ENCODE measurements at regions not wholly inside any gene's neighbourhood (a gene's known extent, or its start where the extent isn't known, plus 50 kb on each side); places are given as distances from the start of the nearest gene placed in this dataset.

DNA sequence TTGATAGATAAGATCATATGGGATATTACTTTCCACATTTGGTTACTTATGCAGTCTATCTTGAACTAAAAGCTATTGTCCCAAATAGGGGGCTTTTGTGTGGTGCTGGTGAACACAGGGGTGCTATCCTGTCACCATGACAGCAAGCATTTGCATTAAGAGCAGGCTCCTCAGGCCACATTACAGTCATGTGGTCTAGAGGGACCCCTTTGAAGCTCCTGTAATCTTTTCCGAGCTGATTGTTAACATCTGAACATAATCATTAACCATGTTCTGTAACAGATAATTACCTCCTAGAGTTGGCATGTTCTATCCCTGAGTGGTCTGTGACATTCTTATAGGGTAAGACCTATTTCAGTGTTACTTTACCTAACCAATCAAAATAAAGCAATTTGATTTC, 178.8 kb downstream of the KTN1 start:
- POLR2A ChIA-PET: no interaction called here
- no peak overlapping the region for H3K4me3 Mint-ChIP-seq
- no peak overlapping the region for H3K27ac ChIP-seq (ENCODE audit: low read depth, low read length)
- H3K36me3 ChIP-seq (ENCODE audit: insufficient read depth, low read length): no peaks in the 10 kb centered on the region
- H3K9me3 Mint-ChIP-seq: no peaks in the 10 kb centered on the region
- H3K4me3 ChIP-seq (ENCODE audit: low read length): no peak overlapping the region
- H3K9me3 ChIP-seq (ENCODE audit: low read length): no peaks in the 10 kb centered on the region
- CTCF ChIA-PET: no interaction called here
- H3K4me1 Mint-ChIP-seq: peaks cover 0 to 11% (median 3%) of the 10 kb centered on the region in 3 donors
- H3K4me1 ChIP-seq (ENCODE audit: insufficient read depth, low read length): no peaks in the 10 kb centered on the region
- no peaks in the 10 kb centered on the region for H3K36me3 Mint-ChIP-seq
- H3K27me3 Mint-ChIP-seq: peaks cover 6 to 16% of the 10 kb centered on the region in 2 donors
- no peak for DNase-seq
- H3K27me3 ChIP-seq (ENCODE audit: insufficient read depth, low read length, poor library complexity, severe bottlenecking): no peaks in the 10 kb centered on the region
- H3K27ac Mint-ChIP-seq: no peak overlapping the region

DNA sequence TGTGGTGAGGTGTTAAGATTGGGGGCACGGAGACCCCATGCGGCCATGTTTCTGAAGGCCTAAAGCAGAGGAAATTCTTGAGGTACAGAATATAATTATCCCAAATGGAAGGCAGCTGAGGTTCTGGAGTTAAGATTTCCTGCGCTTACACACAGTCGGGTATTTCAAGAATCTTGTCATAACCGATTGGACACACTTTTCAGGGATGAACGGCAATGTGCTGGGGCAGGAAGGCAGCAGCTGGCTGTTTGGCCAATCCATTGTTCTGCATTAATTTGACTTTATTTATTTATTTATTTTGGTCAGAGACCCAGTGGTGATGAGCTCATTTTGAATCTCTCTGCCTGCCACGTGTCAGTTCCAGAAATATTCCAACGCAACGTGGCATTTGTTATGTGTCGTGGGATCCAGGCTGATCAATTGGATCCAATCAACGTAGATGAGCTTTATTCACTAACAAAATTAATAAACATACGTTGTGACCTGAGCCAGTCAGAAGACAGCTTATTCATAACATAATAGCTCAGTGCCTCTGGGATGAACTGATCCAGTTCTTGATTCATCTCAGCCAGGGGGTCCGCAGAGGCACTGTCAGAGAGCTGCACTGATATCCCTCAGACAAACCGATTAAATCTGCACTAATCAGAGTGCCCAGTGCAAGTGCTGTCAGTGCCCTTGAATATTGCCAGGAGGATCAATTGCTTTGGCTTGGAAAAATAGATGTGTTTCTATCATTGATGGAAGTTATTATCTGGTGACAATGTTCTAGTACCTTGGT, 181.0 kb downstream of the KTN1 start:
- Histone ChIP-seq H3K4me3 (ENCODE audit: low read length) (no peak overlapping the region), H3K27me3 (ENCODE audit: insufficient read depth, low read length, poor library complexity, severe bottlenecking) (no peaks in the 10 kb centered on the region), H3K4me1 (ENCODE audit: insufficient read depth, low read length) (no peaks in the 10 kb centered on the region), H3K36me3 (ENCODE audit: insufficient read depth, low read length) (no peaks in the 10 kb centered on the region), H3K9me3 (ENCODE audit: low read length) (no peaks in the 10 kb centered on the region), H3K27ac (ENCODE audit: low read depth, low read length) (no peak overlapping the region)
- ChIA-PET POLR2A (no interaction called here), CTCF (interaction anchor here (1.2 kb wide), 1 partner anchor 10 kb away, joined by 3 read pairs; no protein-coding TSS in a partner anchor)
- Mint-ChIP-seq H3K9me3 (no peaks in the 10 kb centered on the region), H3K36me3 (no peaks in the 10 kb centered on the region), H3K27ac (no peak overlapping the region), H3K4me3 (no peak overlapping the region), H3K4me1 (peaks cover 0 to 11% (median 3%) of the 10 kb centered on the region in 3 donors), H3K27me3 (peaks cover 8 to 19% of the 10 kb centered on the region in 2 donors)
- DNase-seq: no peak

DNA sequence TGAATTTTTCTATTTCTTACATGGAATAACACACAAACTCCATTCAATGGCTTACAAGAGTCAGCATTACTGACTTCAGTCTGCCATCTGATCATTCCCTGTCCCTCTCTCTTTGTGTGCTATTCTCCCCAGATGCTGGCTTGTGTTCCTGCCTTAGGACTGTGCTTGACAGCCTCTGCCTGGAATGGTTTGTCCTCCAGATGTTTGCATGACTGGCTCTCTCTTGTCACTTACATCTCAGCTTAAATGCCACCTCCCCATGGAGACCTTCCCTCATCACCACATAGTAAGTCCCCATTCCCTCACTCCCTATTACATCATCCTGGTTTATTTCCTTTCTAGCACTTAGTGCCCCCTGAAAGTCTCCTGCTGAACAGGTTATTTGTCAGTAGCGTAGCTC, 181.6 kb downstream of the KTN1 start:
- CTCF ChIA-PET: no interaction called here
- DNase-seq: no peak
- Histone ChIP-seq H3K27me3 (ENCODE audit: insufficient read depth, low read length, poor library complexity, severe bottlenecking) (no peaks in the 10 kb centered on the region), H3K9me3 (ENCODE audit: low read length) (no peaks in the 10 kb centered on the region), H3K27ac (ENCODE audit: low read depth, low read length) (no peak overlapping the region), H3K4me1 (ENCODE audit: insufficient read depth, low read length) (no peaks in the 10 kb centered on the region), H3K4me3 (ENCODE audit: low read length) (no peak overlapping the region), H3K36me3 (ENCODE audit: insufficient read depth, low read length) (no peaks in the 10 kb centered on the region)
- POLR2A ChIA-PET: no interaction called here
- peaks cover 0 to 7% (median 3%) of the 10 kb centered on the region in 3 donors for H3K4me1 Mint-ChIP-seq
- peaks cover 0 to 1% (median 0%) of the 10 kb centered on the region in 5 donors for H3K9me3 Mint-ChIP-seq
- peaks cover 8 to 19% of the 10 kb centered on the region in 2 donors for H3K27me3 Mint-ChIP-seq
- no peak overlapping the region for H3K4me3 Mint-ChIP-seq
- no peaks in the 10 kb centered on the region for H3K36me3 Mint-ChIP-seq
- H3K27ac Mint-ChIP-seq: peak overlapping the region in 1 of 8 donors; percentile 8

DNA sequence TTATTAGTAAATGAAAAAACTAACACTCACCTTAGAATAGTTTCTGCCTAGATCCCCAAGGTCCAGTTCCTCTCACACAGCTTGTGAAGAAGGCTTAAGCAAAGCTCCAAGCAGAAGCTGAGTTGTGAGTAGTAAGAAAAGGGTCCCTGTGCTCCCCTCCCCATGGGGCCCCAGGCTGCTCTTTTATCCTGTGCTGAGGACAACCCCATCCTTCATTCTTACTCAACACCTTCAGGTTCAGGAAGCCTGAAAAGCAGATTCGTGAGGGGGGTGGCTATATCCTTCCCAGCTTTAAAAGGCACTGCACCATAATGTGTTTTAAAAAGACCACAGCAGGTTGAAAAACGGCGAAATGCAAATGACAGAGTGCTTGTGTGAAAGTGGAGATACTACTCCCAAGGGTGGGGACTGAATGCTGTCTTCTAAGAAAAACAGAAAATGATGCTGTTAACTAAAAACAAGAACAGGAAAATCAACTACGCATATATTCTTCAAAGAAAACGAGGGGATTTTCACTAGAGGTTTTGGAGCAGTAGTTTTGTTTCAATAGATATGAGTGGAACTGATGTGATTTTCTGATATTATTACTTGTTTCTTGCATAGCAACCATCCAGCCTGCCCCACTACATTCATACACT, 182.7 kb downstream of the KTN1 start:
- no peaks in the 10 kb centered on the region for H3K36me3 ChIP-seq (ENCODE audit: insufficient read depth, low read length)
- H3K27me3 Mint-ChIP-seq: peaks cover 8 to 19% of the 10 kb centered on the region in 2 donors
- no peak for DNase-seq
- H3K27ac Mint-ChIP-seq: peak overlapping the region in 1 of 8 donors; percentile 12
- H3K9me3 Mint-ChIP-seq: peaks cover 0 to 1% (median 0%) of the 10 kb centered on the region in 5 donors
- ChIA-PET POLR2A (no interaction called here), CTCF (no interaction called here)
- H3K4me3 ChIP-seq (ENCODE audit: low read length): no peak overlapping the region
- H3K27me3 ChIP-seq (ENCODE audit: insufficient read depth, low read length, poor library complexity, severe bottlenecking): no peaks in the 10 kb centered on the region
- no peak overlapping the region for H3K27ac ChIP-seq (ENCODE audit: low read depth, low read length)
- peak overlapping the region in 1 of 7 donors; percentile 26 for H3K4me3 Mint-ChIP-seq
- no peaks in the 10 kb centered on the region for H3K4me1 ChIP-seq (ENCODE audit: insufficient read depth, low read length)
- H3K36me3 Mint-ChIP-seq: peaks cover 0 to under 1% (median 0%) of the 10 kb centered on the region in 3 donors
- H3K9me3 ChIP-seq (ENCODE audit: low read length): no peaks in the 10 kb centered on the region
- H3K4me1 Mint-ChIP-seq: peaks cover 0 to 7% (median 3%) of the 10 kb centered on the region in 3 donors

DNA sequence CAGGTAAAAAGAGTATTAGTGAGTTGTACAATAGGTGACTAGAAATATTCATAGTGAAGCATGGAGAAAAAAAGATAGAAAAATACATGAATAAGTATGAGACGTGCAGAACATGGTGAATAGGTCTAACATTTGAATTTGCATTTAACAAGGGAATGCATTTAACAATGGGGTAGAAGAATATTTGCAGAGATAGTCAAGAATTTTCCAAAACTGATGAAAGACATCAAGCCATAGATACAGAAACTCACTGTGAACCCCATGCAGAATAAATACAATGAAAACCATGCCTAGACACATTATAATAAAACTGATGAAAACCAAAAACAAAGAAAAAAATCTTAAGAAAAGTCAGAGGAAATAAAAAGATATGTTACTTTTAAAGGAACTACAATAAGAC, 184.8 kb downstream of the KTN1 start:
- CTCF ChIA-PET: no interaction called here
- POLR2A ChIA-PET: no interaction called here
- no peaks in the 10 kb centered on the region for H3K4me1 ChIP-seq (ENCODE audit: insufficient read depth, low read length)
- Mint-ChIP-seq H3K36me3 (peaks cover 0 to 12% (median 0%) of the 10 kb centered on the region in 3 donors), H3K4me1 (peaks cover 0 to 7% (median 3%) of the 10 kb centered on the region in 3 donors), H3K27ac (peak overlapping the region in 1 of 8 donors; percentile 65), H3K9me3 (peaks cover 0 to 6% (median 0%) of the 10 kb centered on the region in 5 donors), H3K4me3 (no peak overlapping the region), H3K27me3 (peaks cover 9 to 26% of the 10 kb centered on the region in 2 donors)
- H3K9me3 ChIP-seq (ENCODE audit: low read length): no peaks in the 10 kb centered on the region
- no peak overlapping the region for H3K27ac ChIP-seq (ENCODE audit: low read depth, low read length)
- no peak for DNase-seq
- no peaks in the 10 kb centered on the region for H3K27me3 ChIP-seq (ENCODE audit: insufficient read depth, low read length, poor library complexity, severe bottlenecking)
- H3K36me3 ChIP-seq (ENCODE audit: insufficient read depth, low read length): no peaks in the 10 kb centered on the region
- no peak overlapping the region for H3K4me3 ChIP-seq (ENCODE audit: low read length)

DNA sequence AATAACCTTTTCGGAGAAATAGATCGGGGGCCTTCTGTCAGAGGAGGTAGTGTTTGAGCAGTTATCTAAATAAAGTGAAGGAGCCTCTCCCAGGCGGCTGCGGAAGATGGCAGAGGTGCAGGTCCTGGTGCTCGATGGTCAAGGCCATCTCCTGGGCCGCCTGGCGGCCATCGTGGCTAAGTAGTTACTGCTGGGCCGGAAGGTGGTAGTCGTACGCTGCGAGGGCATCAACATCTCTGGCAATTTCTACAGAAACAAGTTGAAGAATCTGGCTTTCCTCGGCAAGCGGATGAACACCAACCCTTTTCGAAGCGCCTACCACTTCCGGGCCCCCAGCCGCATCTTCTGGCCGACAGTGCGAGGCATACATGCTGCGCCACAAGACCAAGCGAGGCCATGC, 186.1 kb downstream of the KTN1 start:
- no peak overlapping the region for H3K27ac ChIP-seq (ENCODE audit: low read depth, low read length)
- no peak for DNase-seq
- peaks cover 0 to 7% (median 3%) of the 10 kb centered on the region in 3 donors for H3K4me1 Mint-ChIP-seq
- H3K4me3 Mint-ChIP-seq: no peak overlapping the region
- CTCF ChIA-PET: no interaction called here
- no peaks in the 10 kb centered on the region for H3K36me3 ChIP-seq (ENCODE audit: insufficient read depth, low read length)
- peaks cover 0 to 6% (median 0%) of the 10 kb centered on the region in 5 donors for H3K9me3 Mint-ChIP-seq
- no peaks in the 10 kb centered on the region for H3K4me1 ChIP-seq (ENCODE audit: insufficient read depth, low read length)
- POLR2A ChIA-PET: no interaction called here
- H3K36me3 Mint-ChIP-seq: peaks cover 0 to 12% (median 0%) of the 10 kb centered on the region in 3 donors
- no peak overlapping the region for H3K27ac Mint-ChIP-seq
- no peak overlapping the region for H3K4me3 ChIP-seq (ENCODE audit: low read length)
- no peaks in the 10 kb centered on the region for H3K27me3 ChIP-seq (ENCODE audit: insufficient read depth, low read length, poor library complexity, severe bottlenecking)
- no peaks in the 10 kb centered on the region for H3K9me3 ChIP-seq (ENCODE audit: low read length)
- peaks cover 9 to 26% of the 10 kb centered on the region in 2 donors for H3K27me3 Mint-ChIP-seq

DNA sequence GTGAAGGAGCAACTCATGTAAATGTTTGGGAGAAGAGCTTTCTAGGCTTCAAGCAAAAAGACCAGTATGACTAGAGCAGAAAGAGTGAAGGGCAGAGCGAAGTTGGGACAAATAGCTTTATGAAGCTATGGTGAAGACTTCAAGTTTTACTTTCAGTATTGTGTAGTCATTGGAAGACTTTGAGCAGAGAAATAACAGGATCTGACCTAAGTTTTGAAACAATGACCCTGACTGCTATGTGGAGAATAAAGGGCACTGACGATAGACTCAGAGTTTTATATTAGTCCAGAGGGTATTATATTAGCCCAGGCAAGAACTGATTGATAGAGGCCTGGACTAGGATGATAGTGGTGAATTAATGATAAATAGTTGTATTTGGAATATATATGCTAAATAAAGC, 187.3 kb downstream of the KTN1 start:
- ChIA-PET POLR2A (no interaction called here), CTCF (no interaction called here)
- Mint-ChIP-seq H3K4me1 (peaks cover 0 to 7% (median 3%) of the 10 kb centered on the region in 3 donors), H3K36me3 (peaks cover 0 to 12% (median 0%) of the 10 kb centered on the region in 3 donors), H3K27me3 (peaks cover 8 to 16% of the 10 kb centered on the region in 2 donors), H3K4me3 (no peak overlapping the region), H3K27ac (no peak overlapping the region), H3K9me3 (peaks cover 0 to 6% (median 0%) of the 10 kb centered on the region in 5 donors)
- no peak for DNase-seq
- Histone ChIP-seq H3K36me3 (ENCODE audit: insufficient read depth, low read length) (no peaks in the 10 kb centered on the region), H3K27me3 (ENCODE audit: insufficient read depth, low read length, poor library complexity, severe bottlenecking) (no peaks in the 10 kb centered on the region), H3K9me3 (ENCODE audit: low read length) (no peaks in the 10 kb centered on the region), H3K4me1 (ENCODE audit: insufficient read depth, low read length) (no peaks in the 10 kb centered on the region), H3K4me3 (ENCODE audit: low read length) (no peak overlapping the region), H3K27ac (ENCODE audit: low read depth, low read length) (no peak overlapping the region)

DNA sequence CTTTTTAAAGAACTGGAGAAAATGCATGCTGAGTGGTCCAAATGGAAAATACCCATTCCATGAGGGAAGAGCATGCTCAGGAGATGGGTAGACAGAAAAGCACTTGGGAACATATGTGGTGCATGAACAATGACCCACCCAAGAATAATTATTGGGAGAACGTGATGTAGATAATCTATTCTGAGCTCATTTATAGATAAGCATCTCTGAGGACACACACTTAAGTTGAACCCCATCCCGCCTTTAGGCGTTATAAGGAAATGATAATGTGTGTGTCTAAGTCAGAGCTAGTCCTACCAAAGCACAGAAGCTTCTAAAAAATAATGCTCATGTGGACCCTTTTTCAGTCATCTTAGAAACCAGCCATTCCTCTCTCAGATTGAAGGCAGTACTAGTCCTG, 189.9 kb downstream of the KTN1 start:
- Mint-ChIP-seq H3K27ac (no peak overlapping the region), H3K4me1 (no peaks in the 10 kb centered on the region), H3K4me3 (no peak overlapping the region), H3K27me3 (peaks cover 6 to 10% of the 10 kb centered on the region in 2 donors), H3K9me3 (peaks cover 0 to 6% (median 0%) of the 10 kb centered on the region in 5 donors), H3K36me3 (peaks cover 0 to 12% (median 0%) of the 10 kb centered on the region in 3 donors)
- Histone ChIP-seq H3K4me3 (ENCODE audit: low read length) (no peak overlapping the region), H3K9me3 (ENCODE audit: low read length) (no peaks in the 10 kb centered on the region), H3K4me1 (ENCODE audit: insufficient read depth, low read length) (no peaks in the 10 kb centered on the region), H3K27me3 (ENCODE audit: insufficient read depth, low read length, poor library complexity, severe bottlenecking) (no peaks in the 10 kb centered on the region), H3K36me3 (ENCODE audit: insufficient read depth, low read length) (no peaks in the 10 kb centered on the region), H3K27ac (ENCODE audit: low read depth, low read length) (no peak overlapping the region)
- ChIA-PET CTCF (no interaction called here), POLR2A (no interaction called here)
- no peak for DNase-seq

Data from CD8-positive, alpha-beta memory T cell (primary cell).